ENCODE measurements at regions not wholly inside any gene's neighbourhood (a gene's known extent, or its start where the extent isn't known, plus 50 kb on each side); places are given as distances from the start of the nearest gene placed in this dataset.

GRCh38 chr9:109601181-109601580, 103.1 kb upstream of the PTPN3 start:
- no peak overlapping the region for H3K4me3 ChIP-seq
- H3K27me3 ChIP-seq, result no peaks in the 10 kb centered on the region
- peaks cover 0 to 8% (median 0%) of the 10 kb centered on the region in 4 donors for H3K9me3 ChIP-seq
- H3K36me3 ChIP-seq, result no peaks in the 10 kb centered on the region
- no peak overlapping the region for H3K27ac ChIP-seq
- no peak for TF ChIP-seq EP300 (IDR thresholded peaks at IDR 0.05)
- no peak for TF ChIP-seq CTCF (IDR thresholded peaks at IDR 0.05)
- no peak for TF ChIP-seq POLR2A (IDR thresholded peaks at IDR 0.05)
- 86 to 91% methylated on average over 1 of the region's 1 CpG for WGBS, 2 donors
- DNase-seq (ENCODE audit: low spot score in 2 of 2), result no peak
- no peaks in the 10 kb centered on the region for H3K4me1 ChIP-seq

- Histone ChIP-seq H3K4me3 (no peak overlapping the region), H3K27ac (no peak overlapping the region), H3K4me1 (no peaks in the 10 kb centered on the region), H3K27me3 (no peaks in the 10 kb centered on the region), H3K9me3 (peaks cover 0 to 9% (median 0%) of the 10 kb centered on the region in 4 donors), H3K36me3 (no peaks in the 10 kb centered on the region)
- 69 to 73% methylated on average over 4 of the region's 4 CpGs for WGBS, 2 donors
- no peak for DNase-seq (ENCODE audit: low spot score in 2 of 2)
- TF ChIP-seq CTCF (IDR thresholded peaks at IDR 0.05), result no peak
- TF ChIP-seq POLR2A (IDR thresholded peaks at IDR 0.05), result no peak
- no peak for TF ChIP-seq EP300 (IDR thresholded peaks at IDR 0.05)
Observed at GRCh38 chr9:109602987-109603386, 104.9 kb upstream of the PTPN3 start.

GRCh38 chr9:109604131-109604530, 106.0 kb upstream of the PTPN3 start:
- Histone ChIP-seq H3K9me3 (peaks cover 0 to 9% (median 0%) of the 10 kb centered on the region in 4 donors), H3K36me3 (no peaks in the 10 kb centered on the region), H3K27me3 (no peaks in the 10 kb centered on the region), H3K27ac (no peak overlapping the region), H3K4me3 (no peak overlapping the region), H3K4me1 (no peaks in the 10 kb centered on the region)
- DNase-seq (ENCODE audit: low spot score in 2 of 2), result no peak
- 50 to 57% methylated on average over 6 of the region's 6 CpGs for WGBS, 2 donors
- no peak for TF ChIP-seq EP300 (IDR thresholded peaks at IDR 0.05)
- TF ChIP-seq POLR2A (IDR thresholded peaks at IDR 0.05), result no peak
- TF ChIP-seq CTCF (IDR thresholded peaks at IDR 0.05), result no peak

- no peak for DNase-seq (ENCODE audit: low spot score in 2 of 2)
- Histone ChIP-seq H3K36me3 (no peaks in the 10 kb centered on the region), H3K27ac (no peak overlapping the region), H3K9me3 (peaks cover 0 to 9% (median 0%) of the 10 kb centered on the region in 4 donors), H3K4me1 (no peaks in the 10 kb centered on the region), H3K4me3 (no peak overlapping the region), H3K27me3 (no peaks in the 10 kb centered on the region)
- TF ChIP-seq CTCF (IDR thresholded peaks at IDR 0.05), result no peak
- TF ChIP-seq POLR2A (IDR thresholded peaks at IDR 0.05), result no peak
- TF ChIP-seq EP300 (IDR thresholded peaks at IDR 0.05), result no peak
- WGBS, 2 donors, result 27 to 35% methylated on average over 1 of the region's 1 CpG
Observed at GRCh38 chr9:109604781-109605180, 106.7 kb upstream of the PTPN3 start.

GRCh38 chr9:109609060-109609459, 111.0 kb upstream of the PTPN3 start:
- WGBS, 2 donors, result 91 to 93% methylated on average over 1 of the region's 1 CpG
- TF ChIP-seq EP300 (IDR thresholded peaks at IDR 0.05) (no peak), CTCF (IDR thresholded peaks at IDR 0.05) (no peak), POLR2A (IDR thresholded peaks at IDR 0.05) (no peak)

More at GRCh38 chr9:109609060-109609459, 111.0 kb upstream of the PTPN3 start:
- Histone ChIP-seq H3K4me1 (no peaks in the 10 kb centered on the region), H3K27me3 (no peaks in the 10 kb centered on the region), H3K9me3 (peaks cover 0 to 4% (median 0%) of the 10 kb centered on the region in 4 donors), H3K27ac (no peak overlapping the region), H3K4me3 (no peak overlapping the region), H3K36me3 (no peaks in the 10 kb centered on the region)
- DNase-seq (ENCODE audit: low spot score in 2 of 2), result no peak
